HG03135 (cell line): ENCODE measurements at regions not wholly inside any gene's neighbourhood (a gene's known extent, or its start where the extent isn't known, plus 50 kb on each side); places are given as distances from the start of the nearest gene placed in this dataset.

Experiments
- ATAC-seq: cut with Tn5 transposase; IDR thresholded peaks from one replicate; pipeline ENCODE4 v1.9.1; 2021; ENCODE audit warnings: mild to moderate bottlenecking, moderate library complexity; ENCODE audit not compliant: unreplicated experiment

- no peak for ATAC-seq
Observed at GRCh38 chr2:160910681-160911080, 249.5 kb upstream of the TANK start.

DNA sequence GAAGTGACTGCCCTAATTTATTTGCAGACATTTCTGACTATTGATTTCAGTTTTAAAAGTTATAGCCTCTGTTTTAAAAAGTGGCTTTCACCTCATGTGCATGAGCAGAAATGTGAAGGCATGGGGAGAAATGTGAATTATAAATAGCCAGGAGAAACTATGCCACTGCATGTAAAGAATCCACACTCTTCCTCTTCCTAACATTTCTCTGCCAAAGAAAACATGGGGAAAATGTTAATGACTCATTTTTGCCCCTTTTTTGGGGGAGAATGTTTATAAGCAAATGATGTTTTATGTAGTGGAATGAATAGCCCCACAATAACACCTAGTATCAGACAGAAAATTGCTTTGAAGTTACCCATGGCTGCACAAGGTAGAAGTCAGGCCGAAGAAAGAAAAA is 249.0 kb upstream of the TANK start:
- no peak for ATAC-seq

DNA sequence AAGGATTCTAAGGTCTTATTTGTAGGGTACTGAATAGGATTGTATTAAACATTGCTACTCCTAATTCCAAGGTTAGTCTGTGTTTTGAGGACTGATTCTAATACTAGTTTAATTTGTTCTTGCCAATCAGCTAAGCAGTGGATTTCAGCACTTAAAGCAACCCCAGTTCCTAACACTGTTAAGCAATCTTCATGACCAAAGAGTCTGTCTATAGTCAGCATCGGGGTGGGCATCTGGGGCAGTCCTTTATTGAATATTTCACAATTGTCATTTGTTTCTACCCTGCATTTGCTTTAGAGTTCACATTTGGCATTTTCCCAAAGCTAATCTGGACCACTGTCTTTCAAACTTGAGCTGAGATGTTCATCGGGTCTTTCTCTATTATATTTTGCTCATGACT is 248.0 kb upstream of the TANK start:
- ATAC-seq: no peak

DNA sequence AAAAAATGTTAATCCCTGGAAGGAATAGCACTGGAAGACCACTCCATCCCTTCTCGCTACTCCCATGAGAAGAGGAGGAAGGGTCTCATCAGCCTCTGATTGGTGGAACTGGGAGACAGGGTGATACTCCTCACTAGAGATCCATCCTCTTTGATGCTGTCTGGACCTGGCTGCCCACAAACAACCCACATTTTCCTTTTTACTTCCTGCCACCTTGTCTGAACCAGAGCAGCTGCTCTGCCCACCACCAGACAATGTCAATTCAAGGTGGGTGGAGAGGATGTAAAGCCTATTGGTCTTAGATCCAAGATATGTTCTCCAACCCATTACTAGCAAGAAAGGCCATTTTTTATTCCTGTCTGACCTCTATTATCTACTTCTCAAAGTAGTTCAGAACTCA is 246.9 kb upstream of the TANK start:
- no peak for ATAC-seq

GRCh38 chr2:160914217-160914616 is 246.0 kb upstream of the TANK start:
- ATAC-seq: no peak

GRCh38 chr2:160916300-160916699 is 243.9 kb upstream of the TANK start:
- no peak for ATAC-seq

GRCh38 chr2:160917850-160918249 is 242.4 kb upstream of the TANK start:
- no peak for ATAC-seq

- no peak for ATAC-seq
Observed at GRCh38 chr2:160918258-160918657, 242.0 kb upstream of the TANK start.

DNA sequence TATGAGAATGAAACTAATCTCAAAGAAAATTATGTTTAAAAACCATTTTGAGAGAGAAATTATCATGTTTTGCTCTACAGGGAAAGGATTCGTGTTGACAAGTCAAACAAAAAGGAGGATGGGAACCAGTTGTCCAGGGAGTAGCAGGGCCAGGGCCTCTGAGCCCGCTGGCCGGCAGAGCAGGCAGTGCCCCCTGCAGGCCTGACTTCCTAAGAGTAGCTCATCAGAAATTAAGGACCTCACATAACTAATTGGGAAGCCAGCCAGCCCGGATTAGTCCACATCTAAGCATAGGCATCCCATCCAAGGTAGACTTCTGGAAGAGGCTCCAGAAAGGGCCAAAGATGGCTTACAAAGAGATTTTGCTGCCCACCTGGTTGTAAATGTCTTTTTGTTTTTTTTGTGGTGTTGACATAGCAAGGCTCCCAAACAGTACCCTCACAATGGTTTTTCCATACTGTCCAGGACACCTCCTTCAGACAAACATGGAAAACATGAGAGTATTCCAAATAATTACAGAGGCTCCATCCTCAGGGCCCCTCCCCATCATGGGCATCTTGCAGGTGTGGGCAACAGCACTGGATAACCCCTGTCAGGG is 241.2 kb upstream of the TANK start:
- no peak for ATAC-seq

GRCh38 chr2:160920061-160920460 is 240.2 kb upstream of the TANK start:
- no peak for ATAC-seq

- no peak for ATAC-seq
Observed at GRCh38 chr2:160920791-160921303, 239.4 kb upstream of the TANK start.

GRCh38 chr2:160921386-160921964 is 238.8 kb upstream of the TANK start:
- no peak for ATAC-seq

DNA sequence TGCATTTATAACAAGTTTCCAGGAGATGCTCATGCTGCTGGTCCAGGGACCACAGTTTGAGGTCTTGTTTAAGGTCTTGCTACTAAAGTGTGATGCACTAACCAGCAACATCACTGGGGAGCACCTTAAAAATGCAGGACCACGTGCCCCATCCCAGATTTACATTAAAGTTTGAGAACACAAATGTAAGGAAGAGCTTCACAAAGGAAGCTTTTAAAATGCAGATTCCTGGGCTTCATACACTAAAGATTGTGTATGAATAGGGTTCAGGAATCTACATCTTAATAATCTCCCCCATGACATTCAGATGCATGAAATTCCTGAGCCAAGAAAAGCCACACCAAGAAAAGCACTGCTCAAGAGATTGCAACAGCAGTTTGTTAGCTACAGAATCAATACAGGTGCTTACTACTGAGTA is 235.3 kb upstream of the TANK start:
- ATAC-seq: no peak

DNA sequence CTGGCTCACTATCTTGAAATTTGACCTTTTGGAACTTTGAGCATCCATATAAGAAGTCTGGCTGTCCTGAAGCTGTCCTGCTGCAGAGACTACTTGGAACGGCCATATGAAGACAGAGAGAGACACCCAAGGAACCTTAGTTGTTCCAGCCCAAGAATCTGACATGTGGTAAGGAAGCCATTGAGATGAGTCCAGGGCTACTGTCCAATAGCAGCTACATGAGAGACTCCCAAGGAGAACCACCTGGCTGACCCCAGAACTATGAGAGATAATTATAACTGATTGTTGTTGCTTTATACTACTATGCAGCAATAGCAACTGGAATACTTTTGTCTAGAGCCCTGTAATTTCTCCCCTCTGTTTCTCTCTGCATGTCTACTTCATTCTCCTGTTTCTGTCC is 234.3 kb upstream of the TANK start:
- no peak for ATAC-seq

DNA sequence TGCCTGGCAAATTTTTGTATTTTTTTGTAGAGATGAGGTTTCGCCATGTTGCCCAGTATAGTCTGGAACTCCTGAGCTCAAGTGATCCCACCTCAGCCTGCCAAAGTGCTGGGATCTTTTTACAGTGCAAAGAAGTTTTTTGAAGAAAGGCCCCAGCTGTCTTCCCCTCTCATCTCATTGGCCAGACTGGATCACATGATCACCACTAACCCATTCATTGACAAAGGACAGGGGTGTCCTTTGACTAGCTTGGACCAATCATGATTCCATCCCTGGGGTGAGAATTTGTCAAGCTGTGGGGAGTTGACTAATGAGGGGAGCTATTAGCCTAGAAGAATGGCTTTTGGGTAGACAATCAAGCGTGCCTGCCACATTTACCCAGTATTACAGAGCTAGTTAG is 232.9 kb upstream of the TANK start:
- no peak for ATAC-seq

- no peak for ATAC-seq
Observed at GRCh38 chr2:160928854-160929301, 231.3 kb upstream of the TANK start.

DNA sequence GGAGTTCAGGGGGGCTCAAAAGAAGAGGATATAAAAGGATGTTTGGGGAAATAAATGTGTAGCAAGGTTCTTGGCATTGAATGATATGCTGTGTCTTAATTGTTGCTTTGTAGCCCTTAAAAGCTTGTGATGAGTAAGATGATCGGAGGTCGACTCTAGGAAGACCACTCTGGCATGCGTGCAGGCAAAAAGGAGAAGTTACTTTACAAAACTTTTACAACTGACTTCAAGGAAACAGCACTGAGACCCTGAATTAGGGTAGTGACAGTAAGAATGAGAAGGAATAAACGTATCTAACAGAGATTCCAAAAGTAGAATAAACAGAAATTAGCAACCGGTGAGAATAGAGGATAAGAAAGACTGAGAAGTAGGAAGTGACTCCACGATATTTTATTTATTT is 228.7 kb upstream of the TANK start:
- ATAC-seq: no peak

DNA sequence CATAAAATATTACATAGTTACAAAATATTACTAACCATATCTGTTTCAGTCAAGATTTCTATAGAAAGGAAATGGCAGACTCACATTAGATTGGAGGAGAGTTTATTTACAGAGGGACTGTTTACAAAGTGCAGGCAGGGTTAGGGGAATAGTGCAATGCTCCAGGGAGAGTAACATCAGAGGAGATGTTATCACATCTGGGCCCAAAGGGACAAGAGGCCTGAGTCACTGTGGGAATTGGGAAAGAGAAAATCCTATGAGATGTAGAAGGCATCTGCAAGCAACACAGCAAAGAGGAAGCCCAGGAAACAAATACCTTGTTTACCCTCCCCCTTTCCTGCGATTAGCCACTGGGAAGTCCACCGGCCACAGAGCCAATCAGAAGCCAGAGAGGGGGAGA is 227.3 kb upstream of the TANK start:
- no peak for ATAC-seq

- ATAC-seq: no peak
Observed at GRCh38 chr2:160934263-160934662, 226.0 kb upstream of the TANK start.

DNA sequence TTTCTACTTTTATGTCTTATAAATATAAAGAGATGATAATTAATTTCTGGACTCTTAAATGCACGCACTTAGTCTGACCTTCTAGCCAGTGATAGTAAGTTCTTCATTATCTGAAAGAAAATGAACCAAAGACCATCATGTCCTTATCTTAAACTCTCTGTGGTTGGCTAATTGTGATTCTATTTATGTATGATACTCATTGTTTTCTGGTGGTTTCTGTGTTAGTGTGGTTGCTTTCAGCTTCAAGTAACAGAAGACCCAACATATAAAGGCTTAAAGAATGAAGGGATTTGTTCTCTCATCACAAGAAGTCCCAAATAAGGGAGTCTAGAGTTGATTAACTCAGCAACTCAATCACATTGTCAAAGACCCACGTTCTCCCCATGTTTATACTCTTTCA is 225.2 kb upstream of the TANK start:
- no peak for ATAC-seq

GRCh38 chr2:160936044-160936806 is 224.0 kb upstream of the TANK start:
- no peak for ATAC-seq

DNA sequence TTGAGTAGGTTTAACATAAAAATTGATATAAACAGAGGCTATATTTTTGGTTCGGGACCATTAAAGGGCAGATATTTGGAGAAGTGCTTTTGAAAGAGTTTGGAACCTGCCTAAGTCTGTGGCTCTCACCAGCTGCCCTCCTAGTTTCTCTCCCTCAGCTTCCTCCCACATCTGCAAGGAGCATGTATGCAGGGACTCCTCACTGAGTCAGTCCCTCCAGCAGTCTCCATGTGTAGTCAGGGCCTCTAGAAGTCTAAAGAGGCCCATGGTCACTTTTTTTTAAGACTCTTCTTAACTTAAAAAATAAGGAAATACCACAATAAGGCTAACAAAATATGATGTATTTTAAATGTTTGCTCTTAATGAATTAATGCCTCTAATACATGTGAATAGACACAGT is 220.0 kb upstream of the TANK start:
- ATAC-seq: no peak
